ENCODE measurements at regions not wholly inside any gene's neighbourhood (a gene's known extent, or its start where the extent isn't known, plus 50 kb on each side); places are given as distances from the start of the nearest gene placed in this dataset.

DNA sequence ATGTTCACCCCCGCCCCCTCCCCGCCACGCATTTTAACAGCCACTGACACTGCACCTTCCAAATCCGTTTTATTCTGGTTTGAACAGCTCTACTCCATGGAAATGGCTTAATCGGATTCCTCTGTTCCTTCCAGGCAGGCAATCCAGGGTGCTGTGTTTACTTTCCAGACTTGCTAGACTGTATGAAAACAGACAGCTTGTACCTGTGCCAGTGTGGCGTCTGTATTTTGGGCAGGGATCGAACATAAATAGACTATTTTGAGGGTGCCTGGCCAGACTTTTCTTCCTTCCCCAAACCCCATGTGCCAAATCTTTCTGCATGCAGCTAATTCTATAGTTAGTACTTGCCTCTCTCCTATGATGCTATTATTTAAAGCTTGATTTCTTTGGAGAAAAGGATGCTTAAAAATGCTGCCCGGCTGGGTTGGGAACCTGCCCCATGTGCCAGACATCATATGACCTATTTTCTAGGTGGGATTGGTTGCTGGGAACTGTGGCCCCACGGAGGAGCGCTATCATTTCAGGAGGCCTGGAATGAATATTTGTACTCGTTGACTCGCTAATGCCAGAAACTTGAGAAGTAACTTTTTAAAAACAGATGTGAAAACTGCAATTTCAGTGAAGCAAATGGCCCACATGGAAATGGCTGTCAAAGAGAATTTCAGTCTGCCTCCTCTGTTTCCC lies 814.8 kb downstream of the BRD1 start:
- CTCF ChIA-PET: interaction anchor here (0.6 to 1.0 kb wide), 2 partner anchors 30 to 294 kb away, joined by 3 to 5 read pairs; no protein-coding TSS in a partner anchor

More for the DNA sequence above, 814.8 kb downstream of the BRD1 start:
- no peaks in the 10 kb centered on the region for H3K9me3 ChIP-seq (ENCODE audit: control insufficient read depth, insufficient read depth, low read depth, low read length)
- no peaks in the 10 kb centered on the region for H3K36me3 ChIP-seq (ENCODE audit: control insufficient read depth in 2 of 2, insufficient read depth in 1 of 2, low read length in 2 of 2)
- H3K4me3 ChIP-seq (ENCODE audit: low read depth, low read length): no peak overlapping the region
- no peaks in the 10 kb centered on the region for H3K4me1 ChIP-seq (ENCODE audit: control insufficient read depth, insufficient read depth, low read length)
- H3K27ac ChIP-seq (ENCODE audit: extremely low read depth, low read depth, low read length): no peak overlapping the region
- POLR2A ChIA-PET: no interaction called here
- TF ChIP-seq, protein P1, sequence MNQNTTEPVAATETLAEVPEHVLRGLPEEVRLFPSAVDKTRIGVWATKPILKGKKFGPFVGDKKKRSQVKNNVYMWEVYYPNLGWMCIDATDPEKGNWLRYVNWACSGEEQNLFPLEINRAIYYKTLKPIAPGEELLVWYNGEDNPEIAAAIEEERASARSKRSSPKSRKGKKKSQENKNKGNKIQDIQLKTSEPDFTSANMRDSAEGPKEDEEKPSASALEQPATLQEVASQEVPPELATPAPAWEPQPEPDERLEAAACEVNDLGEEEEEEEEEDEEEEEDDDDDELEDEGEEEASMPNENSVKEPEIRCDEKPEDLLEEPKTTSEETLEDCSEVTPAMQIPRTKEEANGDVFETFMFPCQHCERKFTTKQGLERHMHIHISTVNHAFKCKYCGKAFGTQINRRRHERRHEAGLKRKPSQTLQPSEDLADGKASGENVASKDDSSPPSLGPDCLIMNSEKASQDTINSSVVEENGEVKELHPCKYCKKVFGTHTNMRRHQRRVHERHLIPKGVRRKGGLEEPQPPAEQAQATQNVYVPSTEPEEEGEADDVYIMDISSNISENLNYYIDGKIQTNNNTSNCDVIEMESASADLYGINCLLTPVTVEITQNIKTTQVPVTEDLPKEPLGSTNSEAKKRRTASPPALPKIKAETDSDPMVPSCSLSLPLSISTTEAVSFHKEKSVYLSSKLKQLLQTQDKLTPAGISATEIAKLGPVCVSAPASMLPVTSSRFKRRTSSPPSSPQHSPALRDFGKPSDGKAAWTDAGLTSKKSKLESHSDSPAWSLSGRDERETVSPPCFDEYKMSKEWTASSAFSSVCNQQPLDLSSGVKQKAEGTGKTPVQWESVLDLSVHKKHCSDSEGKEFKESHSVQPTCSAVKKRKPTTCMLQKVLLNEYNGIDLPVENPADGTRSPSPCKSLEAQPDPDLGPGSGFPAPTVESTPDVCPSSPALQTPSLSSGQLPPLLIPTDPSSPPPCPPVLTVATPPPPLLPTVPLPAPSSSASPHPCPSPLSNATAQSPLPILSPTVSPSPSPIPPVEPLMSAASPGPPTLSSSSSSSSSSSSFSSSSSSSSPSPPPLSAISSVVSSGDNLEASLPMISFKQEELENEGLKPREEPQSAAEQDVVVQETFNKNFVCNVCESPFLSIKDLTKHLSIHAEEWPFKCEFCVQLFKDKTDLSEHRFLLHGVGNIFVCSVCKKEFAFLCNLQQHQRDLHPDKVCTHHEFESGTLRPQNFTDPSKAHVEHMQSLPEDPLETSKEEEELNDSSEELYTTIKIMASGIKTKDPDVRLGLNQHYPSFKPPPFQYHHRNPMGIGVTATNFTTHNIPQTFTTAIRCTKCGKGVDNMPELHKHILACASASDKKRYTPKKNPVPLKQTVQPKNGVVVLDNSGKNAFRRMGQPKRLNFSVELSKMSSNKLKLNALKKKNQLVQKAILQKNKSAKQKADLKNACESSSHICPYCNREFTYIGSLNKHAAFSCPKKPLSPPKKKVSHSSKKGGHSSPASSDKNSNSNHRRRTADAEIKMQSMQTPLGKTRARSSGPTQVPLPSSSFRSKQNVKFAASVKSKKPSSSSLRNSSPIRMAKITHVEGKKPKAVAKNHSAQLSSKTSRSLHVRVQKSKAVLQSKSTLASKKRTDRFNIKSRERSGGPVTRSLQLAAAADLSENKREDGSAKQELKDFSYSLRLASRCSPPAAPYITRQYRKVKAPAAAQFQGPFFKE (tag by site-specific recombination; IDR thresholded peaks at IDR 0.05; ENCODE audit: borderline replicate concordance): no peak
- TF ChIP-seq, protein P2, sequence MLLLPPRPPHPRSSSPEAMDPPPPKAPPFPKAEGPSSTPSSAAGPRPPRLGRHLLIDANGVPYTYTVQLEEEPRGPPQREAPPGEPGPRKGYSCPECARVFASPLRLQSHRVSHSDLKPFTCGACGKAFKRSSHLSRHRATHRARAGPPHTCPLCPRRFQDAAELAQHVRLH (tag by site-specific recombination; IDR thresholded peaks at IDR 0.05): no peak
- TF ChIP-seq ZNF274 (IDR thresholded peaks at IDR 0.05; ENCODE audit: low read length) (no peak), ZNF274 (tag by site-specific recombination; IDR thresholded peaks at IDR 0.05; ENCODE audit: borderline replicate concordance) (no peak), ZNF23 (tag by site-specific recombination; IDR thresholded peaks at IDR 0.05; ENCODE audit: borderline replicate concordance) (no peak), ZNF37A (tag by site-specific recombination; IDR thresholded peaks at IDR 0.05) (no peak), ZNF211 (tag by site-specific recombination; IDR thresholded peaks at IDR 0.05; ENCODE audit: low read depth) (no peak), ZBTB7A (tag by site-specific recombination; IDR thresholded peaks at IDR 0.05; ENCODE audit: low read depth) (no peak), KLF1 (tag by site-specific recombination; IDR thresholded peaks at IDR 0.05) (no peak), ZNF221 (tag by site-specific recombination; IDR thresholded peaks at IDR 0.05; ENCODE audit: borderline replicate concordance) (no peak), ZNF610 (tag by site-specific recombination; IDR thresholded peaks at IDR 0.05; ENCODE audit: borderline replicate concordance) (no peak), ZFP3 (tag by site-specific recombination; IDR thresholded peaks at IDR 0.05; ENCODE audit: low read depth) (no peak), ZFP69B (tag by site-specific recombination; IDR thresholded peaks at IDR 0.05) (no peak), HOXC10 (CRISPR knock-in tag; IDR thresholded peaks at IDR 0.05) (no peak)
- TF ChIP-seq, protein P3, sequence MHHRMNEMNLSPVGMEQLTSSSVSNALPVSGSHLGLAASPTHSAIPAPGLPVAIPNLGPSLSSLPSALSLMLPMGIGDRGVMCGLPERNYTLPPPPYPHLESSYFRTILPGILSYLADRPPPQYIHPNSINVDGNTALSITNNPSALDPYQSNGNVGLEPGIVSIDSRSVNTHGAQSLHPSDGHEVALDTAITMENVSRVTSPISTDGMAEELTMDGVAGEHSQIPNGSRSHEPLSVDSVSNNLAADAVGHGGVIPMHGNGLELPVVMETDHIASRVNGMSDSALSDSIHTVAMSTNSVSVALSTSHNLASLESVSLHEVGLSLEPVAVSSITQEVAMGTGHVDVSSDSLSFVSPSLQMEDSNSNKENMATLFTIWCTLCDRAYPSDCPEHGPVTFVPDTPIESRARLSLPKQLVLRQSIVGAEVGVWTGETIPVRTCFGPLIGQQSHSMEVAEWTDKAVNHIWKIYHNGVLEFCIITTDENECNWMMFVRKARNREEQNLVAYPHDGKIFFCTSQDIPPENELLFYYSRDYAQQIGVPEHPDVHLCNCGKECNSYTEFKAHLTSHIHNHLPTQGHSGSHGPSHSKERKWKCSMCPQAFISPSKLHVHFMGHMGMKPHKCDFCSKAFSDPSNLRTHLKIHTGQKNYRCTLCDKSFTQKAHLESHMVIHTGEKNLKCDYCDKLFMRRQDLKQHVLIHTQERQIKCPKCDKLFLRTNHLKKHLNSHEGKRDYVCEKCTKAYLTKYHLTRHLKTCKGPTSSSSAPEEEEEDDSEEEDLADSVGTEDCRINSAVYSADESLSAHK (tag by site-specific recombination; IDR thresholded peaks at IDR 0.05): no peak
- TF ChIP-seq, protein P4, sequence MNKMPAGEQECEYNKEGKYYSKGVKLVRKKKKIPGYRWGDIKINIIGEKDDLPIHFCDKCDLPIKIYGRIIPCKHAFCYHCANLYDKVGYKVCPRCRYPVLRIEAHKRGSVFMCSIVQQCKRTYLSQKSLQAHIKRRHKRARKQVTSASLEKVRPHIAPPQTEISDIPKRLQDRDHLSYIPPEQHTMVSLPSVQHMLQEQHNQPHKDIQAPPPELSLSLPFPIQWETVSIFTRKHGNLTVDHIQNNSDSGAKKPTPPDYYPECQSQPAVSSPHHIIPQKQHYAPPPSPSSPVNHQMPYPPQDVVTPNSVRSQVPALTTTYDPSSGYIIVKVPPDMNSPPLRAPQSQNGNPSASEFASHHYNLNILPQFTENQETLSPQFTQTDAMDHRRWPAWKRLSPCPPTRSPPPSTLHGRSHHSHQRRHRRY (tag by site-specific recombination; IDR thresholded peaks at IDR 0.05): no peak
- TF ChIP-seq, protein P5, sequence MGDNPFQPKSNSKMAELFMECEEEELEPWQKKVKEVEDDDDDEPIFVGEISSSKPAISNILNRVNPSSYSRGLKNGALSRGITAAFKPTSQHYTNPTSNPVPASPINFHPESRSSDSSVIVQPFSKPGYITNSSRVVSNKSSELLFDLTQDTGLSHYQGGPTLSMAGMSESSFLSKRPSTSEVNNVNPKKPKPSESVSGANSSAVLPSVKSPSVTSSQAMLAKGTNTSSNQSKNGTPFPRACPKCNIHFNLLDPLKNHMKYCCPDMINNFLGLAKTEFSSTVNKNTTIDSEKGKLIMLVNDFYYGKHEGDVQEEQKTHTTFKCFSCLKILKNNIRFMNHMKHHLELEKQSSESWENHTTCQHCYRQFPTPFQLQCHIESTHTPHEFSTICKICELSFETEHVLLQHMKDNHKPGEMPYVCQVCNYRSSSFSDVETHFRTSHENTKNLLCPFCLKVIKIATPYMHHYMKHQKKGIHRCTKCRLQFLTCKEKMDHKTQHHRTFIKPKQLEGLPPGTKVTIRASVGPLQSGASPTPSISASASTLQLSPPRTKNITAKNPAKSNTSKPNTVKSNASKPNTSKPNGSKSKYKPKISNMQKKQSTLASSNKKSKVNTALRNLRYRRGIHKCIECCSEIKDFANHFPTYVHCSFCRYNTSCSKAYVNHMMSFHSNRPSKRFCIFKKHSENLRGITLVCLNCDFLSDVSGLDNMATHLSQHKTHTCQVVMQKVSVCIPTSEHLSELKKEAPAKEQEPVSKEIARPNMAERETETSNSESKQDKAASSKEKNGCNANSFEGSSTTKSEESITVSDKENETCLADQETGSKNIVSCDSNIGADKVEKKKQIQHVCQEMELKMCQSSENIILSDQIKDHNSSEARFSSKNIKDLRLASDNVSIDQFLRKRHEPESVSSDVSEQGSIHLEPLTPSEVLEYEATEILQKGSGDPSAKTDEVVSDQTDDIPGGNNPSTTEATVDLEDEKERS (tag by site-specific recombination; IDR thresholded peaks at IDR 0.05): no peak
